Ovary (tissue), 7 donors: ENCODE measurements at regions not wholly inside any gene's neighbourhood (a gene's known extent, or its start where the extent isn't known, plus 50 kb on each side); places are given as distances from the start of the nearest gene placed in this dataset.

ENCODE experiments used
- DNase-seq, 5 donors: peaks; one replicate each; pipeline ENCODE4 v3.0.0-alpha.2; 2019 to 2020
- H3K27ac ChIP-seq, 2 donors: fragments of 200-600 bp; one replicate each; pipeline versions ENCODE4 v1.5.1 to v1.8.0; 2019 to 2022
- H3K27me3 ChIP-seq: fragments of 200-600 bp; one replicate; pipeline ENCODE4 v1.8.0; 2022
- H3K36me3 ChIP-seq: fragments of 200-600 bp; sonication (generic); one replicate; pipeline ENCODE4 v1.5.1; 2019
- H3K4me1 ChIP-seq: one replicate; pipeline ENCODE4 v1.8.1; 2013; ENCODE audit warnings: mild to moderate bottlenecking, moderate library complexity; ENCODE audit not compliant: insufficient read depth
- H3K4me3 ChIP-seq: fragments of 200-600 bp; sonication (generic); one replicate; pipeline ENCODE4 v1.5.1; 2017
- H3K9me3 ChIP-seq, 2 donors: fragments of 200-600 bp in 1 of 2; sonication (generic) in 1 of 2; one replicate each; pipeline versions ENCODE4 v1.5.1 to v1.8.1; 2013 to 2019; ENCODE audit warnings: mild to moderate bottlenecking in 1 of 2, moderate library complexity in 1 of 2
- EP300 ChIP-seq: sonication (generic); formaldehyde crosslinking; IDR thresholded peaks from one replicate; pipeline ENCODE4 v1.6.1; 2017; ENCODE audit warnings: antibody characterized with exemption
- POLR2A ChIP-seq: fragments of 450-650 bp; IDR thresholded peaks from one replicate; pipeline ENCODE4 v1.6.1; 2017; ENCODE audit warnings: antibody characterized with exemption, mild to moderate bottlenecking, moderate library complexity
- WGBS, 3 donors: extraction: QIAGEN DNeasy Blood & Tissue Kit in 1 of 3; methylation state at CpG; one replicate each; pipeline versions ENCODE4 v1.1.5 to v1.1.7; 2013 to 2017; 5-methylcytosine and 5-hydroxymethylcytosine counted together
- intact Hi-C, 4 donors: fragments of 100-400 bp; cut with DNase I; formaldehyde crosslinking; loops; one replicate each; pipeline versions ENCODE4 v1.11.0 to v1.15.1; 2022 to 2023
- TF ChIP-seq, protein P1 (sequence below), 3 donors: fragments of 450-650 bp in 2 of 3; fragments of 200-600 bp in 1 of 3; IDR thresholded peaks; one replicate each; pipeline versions ENCODE4 v1.5.1 to v1.8.0; 2016 to 2022; ENCODE audit warnings: antibody characterized with exemption in 3 of 3, mild to moderate bottlenecking in 1 of 3
- donor health status: DM: no; HTN: no; CAD: no; lungs with moderate emphysema.
- donor health status: DM: no; HTN: no; CAD: no.
- donor health status: Bipolar disorder and iron deficiency.
- donor health status: DM: no; HTN: no; CAD: no.
- donor health status: DM: yes; HTN: yes; CAD: no.

GRCh38 chr11:120034881-120035630, 102.9 kb downstream of the TRIM29 start:
- Histone ChIP-seq H3K27me3 (no peaks in the 10 kb centered on the region), H3K9me3 (no peaks in the 10 kb centered on the region), H3K36me3 (no peaks in the 10 kb centered on the region), H3K27ac (no peak overlapping the region), H3K4me3 (no peak overlapping the region), H3K4me1 (no peaks in the 10 kb centered on the region)
- intact Hi-C loops = no loop called here
- WGBS, 3 donors = 40 to 45% (median 44%) methylated on average over 9 of the region's 9 CpGs
- DNase-seq = no peak
- TF ChIP-seq EP300 (no peak), POLR2A (no peak)
- TF ChIP-seq, protein P1, sequence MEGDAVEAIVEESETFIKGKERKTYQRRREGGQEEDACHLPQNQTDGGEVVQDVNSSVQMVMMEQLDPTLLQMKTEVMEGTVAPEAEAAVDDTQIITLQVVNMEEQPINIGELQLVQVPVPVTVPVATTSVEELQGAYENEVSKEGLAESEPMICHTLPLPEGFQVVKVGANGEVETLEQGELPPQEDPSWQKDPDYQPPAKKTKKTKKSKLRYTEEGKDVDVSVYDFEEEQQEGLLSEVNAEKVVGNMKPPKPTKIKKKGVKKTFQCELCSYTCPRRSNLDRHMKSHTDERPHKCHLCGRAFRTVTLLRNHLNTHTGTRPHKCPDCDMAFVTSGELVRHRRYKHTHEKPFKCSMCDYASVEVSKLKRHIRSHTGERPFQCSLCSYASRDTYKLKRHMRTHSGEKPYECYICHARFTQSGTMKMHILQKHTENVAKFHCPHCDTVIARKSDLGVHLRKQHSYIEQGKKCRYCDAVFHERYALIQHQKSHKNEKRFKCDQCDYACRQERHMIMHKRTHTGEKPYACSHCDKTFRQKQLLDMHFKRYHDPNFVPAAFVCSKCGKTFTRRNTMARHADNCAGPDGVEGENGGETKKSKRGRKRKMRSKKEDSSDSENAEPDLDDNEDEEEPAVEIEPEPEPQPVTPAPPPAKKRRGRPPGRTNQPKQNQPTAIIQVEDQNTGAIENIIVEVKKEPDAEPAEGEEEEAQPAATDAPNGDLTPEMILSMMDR (IDR thresholded peaks at IDR 0.05) = no peak

GRCh38 chr11:120034176-120034875, 103.6 kb downstream of the TRIM29 start:
- intact Hi-C loops = no loop called here
- H3K4me3 ChIP-seq = no peak overlapping the region
- H3K27ac ChIP-seq = no peak overlapping the region
- H3K36me3 ChIP-seq = no peaks in the 10 kb centered on the region
- 86 to 95% (median 94%) methylated on average over 9 of the region's 9 CpGs for WGBS, 3 donors
- TF ChIP-seq POLR2A (no peak), EP300 (no peak)
- TF ChIP-seq, protein P1 (IDR thresholded peaks at IDR 0.05) = no peak
- H3K9me3 ChIP-seq = no peaks in the 10 kb centered on the region
- no peaks in the 10 kb centered on the region for H3K4me1 ChIP-seq
- no peak for DNase-seq
- no peaks in the 10 kb centered on the region for H3K27me3 ChIP-seq

DNA sequence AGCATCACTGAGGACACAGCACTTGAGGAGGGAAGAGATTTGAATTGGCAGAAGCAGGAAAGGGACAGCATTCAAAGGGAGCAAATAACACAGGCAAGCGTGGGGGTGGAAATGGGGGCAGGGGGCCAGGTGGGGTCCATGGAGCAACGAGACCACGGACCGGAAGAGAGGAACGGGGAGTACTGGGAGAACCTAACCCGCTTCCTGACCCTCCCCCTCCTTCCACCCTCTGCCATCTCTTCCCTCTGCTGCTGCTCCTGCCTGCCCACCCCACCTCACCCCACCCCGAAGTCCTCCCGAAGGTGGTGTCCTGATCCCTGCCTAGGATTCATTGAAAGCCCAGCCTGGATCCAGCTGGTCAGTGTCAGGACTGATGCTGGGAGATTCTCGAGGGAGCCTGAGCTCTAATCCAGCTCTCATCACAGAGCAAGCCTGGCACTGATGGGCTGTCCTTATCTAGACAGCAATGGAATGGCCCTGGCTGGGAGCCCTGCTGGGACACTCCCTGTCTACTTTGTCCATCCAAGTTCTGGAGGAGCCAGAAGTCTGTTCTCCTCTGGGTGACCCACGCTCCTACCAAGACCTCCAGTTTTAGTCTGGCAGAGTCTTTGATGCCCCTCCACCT, 105.0 kb downstream of the TRIM29 start:
- Histone ChIP-seq H3K4me3 (no peak overlapping the region), H3K36me3 (no peaks in the 10 kb centered on the region), H3K27ac (no peak overlapping the region), H3K4me1 (no peaks in the 10 kb centered on the region), H3K27me3 (no peaks in the 10 kb centered on the region), H3K9me3 (no peaks in the 10 kb centered on the region)
- 19 to 25% (median 21%) methylated on average over 10 of the region's 10 CpGs for WGBS, 3 donors
- DNase-seq = no peak
- TF ChIP-seq POLR2A (no peak), EP300 (no peak)
- TF ChIP-seq, protein P1 (IDR thresholded peaks at IDR 0.05) = no peak
- intact Hi-C loops = no loop called here

DNA sequence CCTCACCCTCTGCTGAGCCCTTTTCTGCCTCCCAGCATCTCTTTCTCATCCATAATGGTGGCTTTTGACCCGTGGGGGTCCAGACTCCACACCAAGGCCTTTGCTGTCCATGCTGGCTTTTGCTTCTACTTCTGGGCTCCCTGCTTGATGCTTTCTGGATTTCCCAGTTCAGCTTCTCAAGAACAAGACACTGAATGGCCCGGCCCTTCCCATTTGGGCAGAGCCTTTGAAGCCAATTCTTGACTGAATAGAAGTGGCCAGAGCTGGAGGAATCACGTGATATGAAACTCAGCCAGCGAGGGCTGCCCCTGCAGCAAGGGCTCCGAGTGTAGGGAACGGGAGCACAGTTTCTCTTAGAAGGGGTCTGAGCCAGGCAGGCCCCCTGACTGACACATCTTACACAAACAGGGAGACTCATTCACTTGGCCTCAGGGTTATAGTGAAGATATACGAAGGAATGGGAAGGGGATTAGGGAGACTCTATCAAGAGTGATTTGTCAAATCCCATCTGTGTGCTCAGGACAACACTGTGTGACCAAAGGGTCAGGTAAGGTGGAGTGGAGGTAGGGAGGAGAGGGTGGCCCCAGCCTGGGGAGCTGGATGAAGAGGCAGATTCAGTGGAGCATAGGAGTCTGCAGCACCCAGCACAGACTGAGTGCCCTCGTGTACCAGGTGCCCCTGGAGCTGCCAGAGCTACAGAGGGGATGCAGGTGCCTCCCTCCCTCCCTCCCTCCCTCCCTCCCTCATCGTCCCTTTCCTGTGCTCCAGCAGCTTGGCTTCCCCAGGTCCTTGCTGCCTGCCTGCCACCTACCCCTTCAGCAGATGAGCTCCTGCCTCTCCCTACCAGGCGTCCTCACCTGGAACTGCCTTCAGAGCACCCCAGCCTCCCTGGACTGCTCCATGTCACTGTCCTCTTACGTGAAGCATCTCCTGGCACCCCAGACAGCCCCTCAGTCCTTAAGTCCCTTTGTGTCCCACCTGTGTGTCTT, 106.0 kb downstream of the TRIM29 start:
- no peaks in the 10 kb centered on the region for H3K9me3 ChIP-seq
- H3K27ac ChIP-seq = no peak overlapping the region
- no peak for DNase-seq
- TF ChIP-seq POLR2A (no peak), EP300 (no peak)
- TF ChIP-seq, protein P1 (IDR thresholded peaks at IDR 0.05) = no peak
- intact Hi-C loops = no loop called here
- no peaks in the 10 kb centered on the region for H3K4me1 ChIP-seq
- H3K4me3 ChIP-seq = no peak overlapping the region
- H3K36me3 ChIP-seq = no peaks in the 10 kb centered on the region
- WGBS, 3 donors = 49 to 52% (median 51%) methylated on average over 11 of the region's 11 CpGs
- H3K27me3 ChIP-seq = no peaks in the 10 kb centered on the region
